8988T (cell line): ENCODE measurements at regions not wholly inside any gene's neighbourhood (a gene's known extent, or its start where the extent isn't known, plus 50 kb on each side); places are given as distances from the start of the nearest gene placed in this dataset.
"Not testable (repeated sequence)": the region's sequence is repeated elsewhere in the genome, so short reads cannot be mapped to it uniquely, and the experiment has no call there.

Experiments used
- DNase-seq: peaks from one replicate; pipeline ENCODE4 v3.0.0; 2011

DNA sequence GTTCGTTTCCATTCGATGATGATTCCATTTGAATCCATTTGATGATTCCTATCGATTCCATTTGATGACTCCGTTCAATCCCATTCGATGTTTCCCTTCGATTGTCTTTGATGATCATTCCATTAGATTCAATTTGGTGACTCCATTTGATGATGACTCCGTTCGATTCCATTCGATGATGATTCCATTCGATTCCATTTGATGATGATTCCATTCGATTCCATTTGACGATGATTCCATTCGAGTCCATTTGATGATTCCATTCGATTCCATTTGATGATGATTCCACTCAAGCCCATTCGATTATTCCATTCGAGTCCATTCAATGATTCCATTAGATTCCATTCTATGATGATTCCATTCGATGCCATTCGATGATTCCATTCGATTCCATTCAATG is 2730.6 kb downstream of the RPIA start:
- DNase-seq: not testable (repeated sequence)

DNA sequence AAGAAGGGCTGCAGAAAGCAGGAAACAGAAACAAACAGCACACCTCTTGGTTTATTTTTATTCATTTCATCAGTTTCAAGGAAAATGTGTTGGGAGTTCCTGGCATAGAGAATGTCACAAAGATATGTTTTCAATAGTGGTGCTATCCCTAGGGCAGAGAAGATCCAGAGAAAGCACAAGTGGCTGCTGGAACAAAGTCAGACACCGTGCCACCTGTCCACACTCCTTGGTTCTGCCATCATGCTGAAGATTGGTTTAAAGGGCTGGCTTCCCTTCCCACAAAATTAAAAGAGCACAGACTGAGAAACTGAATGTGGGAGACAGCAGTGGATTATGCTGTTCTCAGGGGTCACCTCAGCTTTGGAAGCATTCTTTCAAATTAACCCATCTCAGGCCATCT is 2735.7 kb downstream of the RPIA start:
- not testable (repeated sequence) for DNase-seq

DNA sequence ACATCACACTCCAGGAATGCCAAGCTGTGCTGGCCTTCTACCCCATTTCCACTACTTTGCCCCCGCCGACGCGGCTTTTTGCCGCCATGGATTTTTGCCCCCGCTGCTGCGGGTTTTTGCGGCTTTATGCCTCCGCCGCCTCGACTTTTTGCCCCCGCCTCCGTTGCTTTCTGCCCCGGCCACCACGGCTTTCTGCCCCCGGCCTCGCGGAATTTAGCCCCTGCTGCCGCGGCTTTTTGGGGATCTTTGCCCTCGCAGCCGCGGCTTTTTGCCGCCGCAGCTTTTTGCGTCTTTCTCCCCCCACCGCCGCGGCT is 2750.4 kb downstream of the RPIA start:
- not testable (repeated sequence) for DNase-seq

DNA sequence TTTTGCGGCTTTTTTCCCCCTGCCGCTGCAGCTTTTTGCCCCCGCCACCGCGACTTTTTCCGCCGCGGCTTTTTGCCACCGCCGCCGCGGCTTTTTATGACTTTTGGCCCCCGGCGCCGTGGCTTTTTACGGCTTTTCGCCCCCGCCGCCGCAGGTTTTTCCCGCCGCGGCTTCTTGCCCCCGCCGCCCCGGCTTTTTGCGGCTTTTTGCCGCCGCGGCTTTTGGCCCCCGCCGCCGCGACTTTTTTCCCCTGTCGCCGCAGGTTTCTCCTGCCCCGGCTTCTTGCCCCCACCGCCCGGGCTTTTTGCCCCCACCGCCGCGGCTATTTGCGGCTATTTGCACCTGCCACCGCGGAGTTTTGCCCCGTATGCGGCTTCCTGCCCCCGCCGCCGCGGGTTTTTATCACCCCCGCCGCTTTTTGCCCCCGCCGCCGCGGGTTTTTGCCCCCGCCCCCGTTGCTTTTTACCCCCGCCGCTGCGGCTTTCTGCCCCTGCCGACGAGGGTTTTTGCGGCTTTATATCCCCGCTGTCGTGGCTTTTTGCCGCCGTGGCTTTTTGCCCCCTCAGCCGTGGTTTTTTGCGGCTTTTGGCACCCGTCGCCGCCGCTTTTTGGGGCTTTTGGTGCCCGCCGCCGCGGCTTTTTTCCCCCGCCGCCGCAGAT is 2750.9 kb downstream of the RPIA start:
- peak; percentile 4 for DNase-seq

DNA sequence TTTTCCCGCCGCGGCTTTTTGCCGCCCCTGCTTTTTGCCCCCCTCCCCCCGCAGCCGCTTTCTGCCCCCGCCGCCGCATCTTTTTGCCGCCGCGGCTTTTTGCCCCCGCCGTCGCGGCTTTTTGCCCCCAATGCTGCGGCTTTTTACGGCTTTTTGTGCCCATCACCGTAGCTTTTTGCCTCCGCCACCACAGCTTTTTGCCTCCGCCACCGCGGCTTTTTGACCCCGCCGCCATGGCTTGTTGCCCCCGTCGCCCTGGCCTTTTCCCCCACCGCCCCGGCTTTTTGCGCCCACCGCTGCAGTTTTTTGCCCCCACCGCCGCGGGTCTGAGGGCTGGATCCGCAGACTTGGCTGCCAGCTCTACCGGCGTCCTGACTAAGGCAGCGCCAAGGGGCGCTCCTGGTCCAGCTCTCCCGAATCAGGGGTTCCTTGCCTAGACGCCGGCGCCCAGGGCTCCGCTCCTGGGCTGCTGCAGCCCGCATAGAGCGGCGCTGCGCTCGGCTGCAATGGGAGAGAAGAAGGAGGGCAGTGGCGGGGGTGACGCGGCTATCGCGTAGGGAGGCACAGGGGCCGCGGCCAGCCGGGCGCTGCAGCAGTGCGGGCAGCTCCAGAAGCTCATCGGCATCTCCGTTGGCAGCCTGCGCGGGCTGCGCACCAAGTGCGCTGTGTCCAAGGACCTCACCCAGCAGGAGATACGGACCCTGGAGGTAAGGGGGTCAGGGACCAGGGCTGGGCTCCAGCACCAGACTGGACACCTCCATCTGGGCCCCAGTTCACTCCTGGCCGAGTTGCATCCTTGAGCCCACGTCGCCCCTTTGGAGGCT is 2751.6 kb downstream of the RPIA start:
- not testable (repeated sequence) for DNase-seq

DNA sequence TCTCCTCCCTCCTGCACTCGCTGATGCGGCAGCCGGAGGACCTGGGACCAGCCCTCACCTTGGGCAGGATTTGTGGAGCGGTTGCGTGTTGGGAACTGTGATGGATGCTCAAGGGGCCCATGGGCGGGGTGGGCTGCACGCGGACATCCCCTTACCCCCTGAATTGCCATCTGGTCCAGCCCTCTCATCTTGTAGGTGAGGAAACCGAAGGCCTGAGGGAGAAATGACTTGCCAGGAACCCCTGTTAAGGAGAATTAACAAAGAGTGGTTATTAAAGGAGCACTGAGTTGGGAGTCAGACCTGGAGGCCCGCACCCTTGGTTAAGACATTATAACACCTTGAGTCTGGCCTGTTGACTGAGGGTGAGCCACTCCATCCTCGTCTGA is 2752.2 kb downstream of the RPIA start:
- DNase-seq: not testable (repeated sequence)

DNA sequence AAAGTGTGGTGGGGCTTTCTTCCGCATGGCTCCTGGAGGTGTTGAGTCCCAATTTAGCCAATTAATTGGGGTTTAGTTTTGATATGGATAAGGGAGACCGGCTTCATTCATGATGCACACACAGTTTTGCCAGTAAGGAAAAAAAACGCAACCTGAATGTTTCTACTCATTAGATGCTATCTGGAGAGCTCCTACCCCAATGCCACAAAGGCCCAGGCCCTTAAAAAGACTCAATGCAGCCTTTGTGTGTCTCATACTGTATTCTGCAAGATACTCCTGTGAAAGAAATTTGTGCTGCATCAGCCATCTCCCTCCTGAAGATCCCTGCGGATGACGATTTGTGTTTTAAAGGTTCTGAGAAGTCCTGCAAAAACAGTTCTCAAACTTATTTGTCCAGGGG is 2754.2 kb downstream of the RPIA start:
- DNase-seq: not testable (repeated sequence)

DNA sequence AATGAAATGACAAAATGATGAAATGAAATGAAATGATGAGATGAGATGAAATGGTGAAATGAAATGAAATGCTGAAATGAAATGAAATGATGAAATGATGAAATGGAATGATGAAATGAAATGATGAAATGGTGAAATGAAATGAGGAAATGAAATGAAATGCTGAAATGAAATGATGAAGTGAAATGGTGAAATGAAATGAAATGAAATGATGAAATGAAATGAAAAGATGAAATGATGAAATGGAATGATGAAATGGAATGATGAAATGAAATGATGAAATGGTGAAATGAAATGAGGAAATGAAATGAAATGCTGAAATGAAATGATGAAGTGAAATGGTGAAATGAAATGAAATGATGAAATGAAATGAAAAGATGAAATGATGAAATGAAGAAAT is 2755.0 kb downstream of the RPIA start:
- DNase-seq: not testable (repeated sequence)

DNA sequence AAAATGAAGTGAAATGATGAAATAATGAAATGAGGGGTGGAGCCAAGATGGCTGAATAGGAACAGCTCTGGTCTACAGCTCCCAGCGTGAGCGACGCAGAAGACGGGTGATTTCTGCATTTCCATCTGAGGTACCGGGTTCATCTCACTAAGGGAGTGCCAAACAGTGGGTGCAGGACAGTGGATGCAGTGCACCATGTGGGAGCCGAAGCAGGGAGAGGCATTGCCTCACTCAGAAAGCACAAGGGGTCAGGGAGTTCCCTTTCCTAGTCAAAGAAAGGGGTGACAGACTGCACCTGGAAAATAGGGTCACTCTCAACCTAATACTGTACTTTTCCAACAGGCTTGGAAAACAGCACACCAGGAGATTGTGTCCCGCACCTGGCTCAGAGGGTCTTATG is 2755.4 kb downstream of the RPIA start:
- not testable (repeated sequence) for DNase-seq

DNA sequence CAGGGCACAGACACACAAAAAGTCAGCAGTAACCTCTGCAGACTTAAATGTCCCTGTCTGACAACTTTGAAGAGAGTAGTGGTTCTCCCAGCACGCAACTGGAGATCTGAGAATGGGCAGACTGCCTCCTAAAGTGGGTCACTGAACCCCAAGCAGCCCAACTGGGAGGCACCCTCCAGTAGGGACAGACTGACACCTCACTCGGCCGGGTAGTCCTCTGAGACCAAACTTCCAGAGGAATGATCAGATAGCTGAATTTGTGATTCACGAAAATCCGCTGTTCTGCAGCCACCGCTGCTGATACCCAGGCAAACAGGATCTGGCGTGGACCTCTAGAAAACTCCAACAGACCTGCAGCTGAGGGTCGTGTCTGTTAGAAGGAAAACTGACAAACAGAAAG is 2756.0 kb downstream of the RPIA start:
- not testable (repeated sequence) for DNase-seq

DNA sequence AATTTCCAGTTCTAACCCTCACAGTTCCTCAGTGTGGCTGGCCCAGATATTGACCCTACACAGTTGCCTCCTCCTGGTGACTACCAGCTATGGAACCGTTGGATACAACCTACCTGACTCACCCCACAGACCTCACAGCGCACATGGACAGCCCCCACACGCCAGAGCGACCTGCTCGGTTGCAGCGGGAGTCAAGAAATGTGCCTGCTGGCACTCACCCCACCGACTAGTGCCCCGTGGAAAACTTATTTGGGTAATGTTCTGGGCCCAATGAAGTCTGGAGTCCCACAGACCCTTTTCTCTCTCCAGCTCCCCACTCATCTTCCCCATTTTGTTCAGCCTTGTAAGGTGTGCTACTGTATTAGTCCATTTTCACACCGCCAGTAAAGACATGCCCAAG is 2770.8 kb downstream of the RPIA start:
- not testable (repeated sequence) for DNase-seq

DNA sequence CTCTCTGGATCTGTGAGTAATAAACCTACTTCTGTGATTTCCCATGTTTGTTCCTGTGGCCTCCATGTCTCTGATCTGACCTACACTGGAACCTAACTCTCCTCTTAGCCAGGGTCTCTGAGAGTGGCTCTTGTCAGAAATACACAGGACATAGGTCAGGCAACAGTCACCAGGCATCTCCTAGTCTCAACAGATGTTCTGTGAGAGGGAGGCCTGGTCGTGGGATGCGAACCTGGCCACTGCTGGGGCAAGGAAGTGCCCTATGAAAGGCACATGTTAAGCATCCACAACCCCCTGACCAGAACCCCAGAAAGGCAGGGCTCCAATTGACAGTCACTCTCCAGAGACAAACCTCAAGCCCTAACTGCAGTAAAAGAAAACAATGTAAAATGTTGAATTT is 2771.5 kb downstream of the RPIA start:
- DNase-seq: not testable (repeated sequence)

DNA sequence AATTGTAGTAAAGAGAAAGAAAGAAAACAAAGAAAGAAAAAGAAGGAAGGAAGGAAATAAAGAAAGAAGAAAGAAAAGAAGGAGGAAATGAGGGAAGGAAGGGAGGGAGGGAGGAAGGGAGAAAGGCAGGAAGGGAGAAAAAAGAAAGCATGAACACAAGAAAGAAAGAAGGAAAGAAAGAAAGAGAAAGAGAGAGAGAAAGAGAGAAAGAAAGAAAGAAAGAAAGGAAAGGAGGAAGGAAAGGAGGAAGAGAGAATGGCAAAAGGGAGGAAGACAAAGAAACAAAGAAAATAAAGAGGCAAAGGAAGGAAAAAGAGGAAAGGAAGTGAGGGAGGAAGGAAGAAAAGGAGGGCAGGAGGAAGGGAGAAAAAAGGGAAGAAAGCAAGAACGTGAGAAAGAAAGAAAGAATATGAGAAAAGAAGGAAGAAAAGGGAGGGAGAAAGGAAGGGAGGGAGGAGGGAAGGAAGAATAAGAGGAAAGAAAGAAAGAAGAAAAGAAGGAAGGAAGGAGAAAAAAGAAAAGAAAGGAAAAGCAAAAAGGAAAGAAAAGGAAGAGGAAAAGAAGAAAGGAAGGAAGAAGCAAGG is 2775.4 kb downstream of the RPIA start:
- DNase-seq: not testable (repeated sequence)

DNA sequence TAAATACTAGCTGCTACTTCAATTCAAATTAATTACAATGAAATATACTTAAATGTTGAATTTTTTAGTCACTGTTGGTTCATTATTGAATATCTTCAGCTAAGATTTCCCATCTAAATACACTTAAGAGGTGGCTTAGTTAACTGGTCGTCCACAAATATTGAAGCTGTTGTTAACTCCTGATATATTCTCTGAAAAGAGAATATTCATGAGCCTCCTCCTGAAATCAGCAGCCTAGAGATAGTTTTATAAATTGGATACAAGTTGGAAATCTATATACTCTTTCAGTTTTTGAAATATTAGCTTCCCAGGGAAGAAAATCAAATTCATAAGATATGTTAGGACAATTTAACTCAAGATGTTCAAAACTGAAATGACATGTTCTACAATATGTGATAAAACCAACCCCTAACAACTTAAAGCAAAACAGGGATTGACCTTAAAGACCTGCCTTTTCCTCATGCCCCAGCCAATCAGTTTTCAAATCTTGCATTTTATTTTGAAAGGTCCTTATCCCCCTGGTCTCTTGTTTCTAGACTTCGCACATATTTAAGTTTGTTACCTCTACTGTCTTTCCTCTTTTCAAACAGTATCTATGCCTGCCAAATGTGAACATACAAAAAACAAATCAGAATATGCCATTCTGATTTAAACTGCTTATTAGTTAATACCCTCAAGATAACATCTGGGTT is 2784.9 kb downstream of the RPIA start:
- not testable (repeated sequence) for DNase-seq

DNA sequence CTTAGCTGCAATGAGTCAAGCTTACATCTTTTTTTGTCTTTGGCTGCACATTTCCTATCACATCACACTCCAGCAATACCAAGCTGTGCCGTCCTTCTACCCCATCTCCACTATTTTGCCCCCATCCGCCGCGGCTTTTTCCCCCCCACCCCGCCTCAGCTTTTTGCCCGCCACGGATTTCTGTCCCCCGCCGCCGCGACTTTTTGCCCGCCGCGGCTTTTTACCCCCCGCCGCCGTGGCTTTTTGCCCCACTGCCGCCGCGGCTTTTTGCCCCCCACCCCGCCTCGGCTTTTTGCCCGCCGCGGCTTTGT is 2785.4 kb downstream of the RPIA start:
- not testable (repeated sequence) for DNase-seq

DNA sequence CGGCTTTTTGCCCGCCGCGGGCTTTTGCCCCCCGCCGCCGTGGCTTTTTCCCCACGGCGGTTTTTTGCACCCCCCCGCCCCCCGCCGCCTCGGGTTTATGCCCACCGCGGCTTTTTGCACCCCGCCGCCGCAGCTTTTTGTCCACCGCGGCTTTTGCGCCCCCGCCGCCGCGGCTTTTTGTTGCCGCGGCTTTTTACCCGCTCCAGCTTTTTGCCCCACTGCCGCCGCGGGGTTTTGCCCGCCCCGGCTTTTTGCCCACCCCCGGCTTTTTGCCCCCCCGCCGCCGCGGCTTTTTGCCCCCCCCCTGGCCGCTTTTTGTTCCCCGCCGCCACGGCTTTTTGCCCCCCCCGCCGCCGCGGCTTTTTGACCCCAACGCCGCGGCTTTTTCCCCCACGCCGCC is 2785.8 kb downstream of the RPIA start:
- not testable (repeated sequence) for DNase-seq

DNA sequence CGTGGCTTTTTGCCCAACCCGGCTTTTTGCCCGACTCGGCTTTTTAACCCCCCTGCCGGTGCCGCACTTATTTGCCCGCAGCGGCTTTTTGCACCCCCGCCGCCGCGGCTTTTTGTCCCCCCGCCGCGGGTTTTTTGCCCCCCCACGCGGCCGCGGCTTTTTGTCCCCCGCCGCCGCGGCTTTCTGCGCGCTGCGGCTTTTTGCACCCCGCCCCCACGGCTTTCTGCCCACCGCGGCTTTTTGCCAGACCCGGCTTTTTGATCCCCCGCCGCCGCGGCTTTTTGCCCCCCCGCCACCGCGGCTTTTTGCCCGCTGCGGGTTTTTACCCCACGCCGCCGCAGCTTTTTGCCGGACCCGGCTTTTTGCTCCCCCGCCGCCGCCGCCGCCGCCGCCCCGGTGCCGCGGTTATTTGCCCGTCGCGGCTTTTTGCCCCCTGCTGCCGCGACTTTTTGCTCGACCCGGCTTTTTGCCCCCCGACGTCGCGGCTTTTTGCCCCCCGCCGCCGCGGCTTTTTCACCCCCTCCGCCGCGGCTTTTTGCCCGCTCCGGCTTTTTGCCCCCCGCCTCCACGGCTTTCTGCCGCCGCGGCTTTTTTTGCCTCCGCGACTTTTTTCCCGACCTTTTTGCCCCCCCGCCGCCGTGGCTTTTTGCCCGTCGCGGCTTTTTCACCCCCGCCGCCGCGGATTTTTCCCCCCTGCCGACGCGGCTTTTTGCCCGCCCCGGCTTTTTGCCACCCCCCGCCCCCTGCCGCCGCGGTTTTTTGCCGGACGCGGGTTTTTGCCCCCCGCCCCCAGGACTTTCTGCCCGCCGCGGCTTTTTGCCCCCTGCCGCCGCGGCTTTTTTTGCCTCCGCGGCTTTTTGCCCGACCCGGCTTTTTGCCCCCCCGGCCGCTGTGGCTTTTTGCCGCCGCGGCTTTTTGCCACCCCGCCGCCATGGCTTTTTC is 2786.5 kb downstream of the RPIA start:
- DNase-seq: peak; percentile 20

DNA sequence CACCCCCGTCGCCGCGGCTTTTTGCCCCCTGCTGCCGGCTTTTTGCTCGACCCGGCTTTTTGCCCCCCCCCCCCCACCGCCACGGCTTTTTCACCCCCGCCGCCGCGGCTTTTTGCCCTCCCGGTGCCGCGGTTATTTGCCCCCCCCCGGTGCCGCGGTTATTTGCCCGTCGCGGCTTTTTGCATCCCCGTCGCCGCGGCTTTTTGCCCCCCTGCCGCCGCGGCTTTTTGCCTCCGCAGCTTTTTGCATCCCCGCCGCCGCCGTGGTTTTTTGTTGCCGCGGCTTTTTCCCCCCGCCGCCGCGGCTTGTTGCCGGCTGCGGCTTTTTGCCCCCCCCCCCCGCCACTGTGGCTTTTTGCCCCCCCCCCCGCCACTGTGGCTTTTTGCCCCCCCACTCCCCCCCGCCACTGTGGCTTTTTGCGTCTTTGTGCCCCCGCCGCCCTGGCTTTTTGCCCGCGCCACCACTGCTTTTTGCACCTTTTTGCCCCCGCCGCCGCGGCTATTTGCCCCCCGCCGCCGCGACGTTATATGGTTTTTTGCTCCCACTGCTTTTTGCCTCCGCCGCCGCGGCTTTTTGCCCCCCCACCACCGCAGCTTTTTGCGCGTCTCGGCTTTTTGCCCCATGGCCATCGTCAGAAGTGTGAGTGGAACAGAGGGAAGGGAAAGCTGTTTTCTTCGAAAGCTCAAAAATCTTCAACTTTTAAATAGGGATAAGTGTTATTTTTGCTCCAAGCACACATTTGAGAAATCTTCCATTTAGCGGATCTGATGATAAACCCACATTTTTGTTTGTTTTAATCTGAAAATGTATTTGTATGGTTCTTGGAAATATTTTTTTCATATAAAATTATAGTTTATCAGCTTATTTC is 2787.6 kb downstream of the RPIA start:
- DNase-seq: not testable (repeated sequence)

DNA sequence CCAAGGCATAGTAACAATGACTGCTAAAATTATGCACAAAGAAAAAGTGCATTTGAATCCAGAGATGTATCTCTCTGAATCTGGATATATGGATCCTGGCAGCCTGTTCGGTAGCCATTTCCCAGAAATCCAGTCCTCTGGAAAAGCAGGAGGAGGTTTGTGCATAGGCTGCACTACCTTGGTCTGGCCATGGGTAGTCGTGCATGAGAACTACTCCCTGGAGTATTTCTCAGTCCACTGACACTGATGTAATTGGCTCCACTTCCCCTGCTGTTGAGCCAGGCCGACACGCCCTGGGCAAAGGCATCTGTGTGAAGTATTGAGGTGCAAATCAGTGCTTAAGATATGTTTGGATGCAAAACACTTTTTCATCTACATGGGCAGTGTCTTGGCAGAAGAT is 2793.8 kb downstream of the RPIA start:
- DNase-seq: not testable (repeated sequence)

DNA sequence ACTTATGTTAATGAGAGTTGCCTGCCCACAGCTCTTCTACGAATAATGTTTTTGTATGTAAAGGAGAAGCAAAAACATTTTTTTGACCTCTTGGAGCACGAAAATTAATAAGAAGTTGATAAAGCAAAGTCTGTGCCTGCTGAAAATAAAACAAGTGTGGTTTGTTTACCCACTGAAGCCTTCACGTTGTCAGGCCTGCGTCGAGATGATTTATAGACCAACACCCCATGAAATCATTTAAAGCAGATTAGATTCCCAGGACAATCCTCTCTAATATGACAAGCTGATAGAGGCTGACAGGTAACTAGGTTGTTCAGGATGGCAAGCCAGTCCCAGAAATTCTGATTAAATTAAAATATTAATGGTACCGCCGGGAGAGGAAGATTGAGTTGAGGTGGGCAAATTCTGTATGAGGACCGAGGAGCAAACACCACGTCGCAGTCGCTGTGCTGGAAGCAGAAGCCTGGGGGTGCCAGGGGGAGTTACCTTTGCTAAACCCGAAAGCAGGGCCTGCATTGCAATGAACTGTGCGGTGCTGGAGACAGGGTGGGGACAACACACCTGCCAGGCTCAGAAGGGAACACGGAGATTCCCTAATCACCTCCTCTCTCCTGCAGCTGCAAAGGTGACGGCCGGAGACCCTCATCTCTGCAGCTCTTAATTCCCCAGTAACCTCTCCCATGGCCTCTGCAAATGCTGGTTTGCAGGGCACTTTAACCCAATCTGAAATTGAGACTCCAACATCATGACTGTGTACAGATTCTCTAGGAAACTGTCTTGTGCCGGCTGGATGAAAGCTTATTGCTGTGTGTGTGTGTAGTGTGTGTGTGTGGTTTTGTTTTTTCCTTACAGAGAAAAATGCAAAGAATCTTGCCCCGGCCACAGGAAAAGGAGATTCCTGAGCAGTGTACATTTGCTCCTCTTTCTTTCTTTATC is 2805.9 kb downstream of the RPIA start:
- DNase-seq: not testable (repeated sequence)
